Erythroblast (primary cell): ENCODE measurements at regions not wholly inside any gene's neighbourhood (a gene's known extent, or its start where the extent isn't known, plus 50 kb on each side); places are given as distances from the start of the nearest gene placed in this dataset.

ENCODE experiments used
- GATA1 ChIP-seq: IDR thresholded peaks from 2 replicates; pipeline ENCODE4 v1.6.1; 2011; ENCODE audit warnings: low read depth, mild to moderate bottlenecking, control low read depth, low read length, moderate library complexity
- POLR2A ChIP-seq: IDR thresholded peaks from 2 replicates; pipeline ENCODE4 v1.6.1; 2011; ENCODE audit warnings: mild to moderate bottlenecking, low read length

DNA sequence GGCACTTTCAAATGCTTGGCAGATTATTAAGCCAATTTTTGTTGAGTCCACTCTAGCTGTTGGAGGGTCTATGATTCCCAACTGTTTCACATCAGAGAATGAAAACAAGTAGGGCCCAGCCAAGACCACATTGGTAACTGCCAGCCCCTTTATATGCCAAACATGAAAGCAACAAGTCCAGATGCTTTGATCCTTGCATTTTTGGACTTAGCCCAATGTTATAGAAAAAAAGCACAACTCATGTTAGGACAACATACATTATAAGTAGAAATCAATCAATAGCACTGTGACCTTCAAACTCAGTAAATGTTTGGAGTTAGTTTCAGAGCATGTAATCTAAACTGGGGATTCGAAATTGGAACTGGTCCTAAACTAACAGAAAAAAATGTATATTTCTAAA, 674.7 kb downstream of the MECOM start:
- TF ChIP-seq POLR2A = no peak
- TF ChIP-seq GATA1 = no peak
